ENCODE measurements at regions not wholly inside any gene's neighbourhood (a gene's known extent, or its start where the extent isn't known, plus 50 kb on each side); places are given as distances from the start of the nearest gene placed in this dataset.

DNA sequence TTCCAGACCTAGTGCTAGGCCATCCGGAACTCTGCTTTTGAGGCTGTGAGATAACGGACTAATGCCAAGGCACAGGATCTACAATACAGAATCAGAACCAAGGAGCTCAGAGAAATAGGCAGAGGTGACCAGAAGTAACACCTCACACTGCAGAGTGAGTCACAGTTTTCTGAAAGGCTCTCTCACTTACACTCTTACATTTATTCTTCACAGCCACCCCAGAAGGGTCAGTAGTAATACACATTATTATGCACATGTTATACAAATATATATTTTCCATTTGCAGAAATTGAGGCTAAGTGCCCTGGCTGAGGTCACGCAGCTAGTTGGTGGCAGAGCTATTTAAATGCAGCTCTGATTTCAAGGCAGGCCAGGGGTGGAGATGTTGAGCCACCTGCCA lies 542.5 kb downstream of the OMA1 start:
- TF ChIP-seq, protein P1, sequence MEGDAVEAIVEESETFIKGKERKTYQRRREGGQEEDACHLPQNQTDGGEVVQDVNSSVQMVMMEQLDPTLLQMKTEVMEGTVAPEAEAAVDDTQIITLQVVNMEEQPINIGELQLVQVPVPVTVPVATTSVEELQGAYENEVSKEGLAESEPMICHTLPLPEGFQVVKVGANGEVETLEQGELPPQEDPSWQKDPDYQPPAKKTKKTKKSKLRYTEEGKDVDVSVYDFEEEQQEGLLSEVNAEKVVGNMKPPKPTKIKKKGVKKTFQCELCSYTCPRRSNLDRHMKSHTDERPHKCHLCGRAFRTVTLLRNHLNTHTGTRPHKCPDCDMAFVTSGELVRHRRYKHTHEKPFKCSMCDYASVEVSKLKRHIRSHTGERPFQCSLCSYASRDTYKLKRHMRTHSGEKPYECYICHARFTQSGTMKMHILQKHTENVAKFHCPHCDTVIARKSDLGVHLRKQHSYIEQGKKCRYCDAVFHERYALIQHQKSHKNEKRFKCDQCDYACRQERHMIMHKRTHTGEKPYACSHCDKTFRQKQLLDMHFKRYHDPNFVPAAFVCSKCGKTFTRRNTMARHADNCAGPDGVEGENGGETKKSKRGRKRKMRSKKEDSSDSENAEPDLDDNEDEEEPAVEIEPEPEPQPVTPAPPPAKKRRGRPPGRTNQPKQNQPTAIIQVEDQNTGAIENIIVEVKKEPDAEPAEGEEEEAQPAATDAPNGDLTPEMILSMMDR (IDR thresholded peaks at IDR 0.05; ENCODE audit: poor library complexity): no peak
- TF ChIP-seq EZH2 (IDR thresholded peaks at IDR 0.05; ENCODE audit: borderline replicate concordance) (no peak), EZH2phosphoT487 (IDR thresholded peaks at IDR 0.05; ENCODE audit: low read depth, severe bottlenecking, unreplicated experiment) (no peak)
